ENCODE measurements at regions not wholly inside any gene's neighbourhood (a gene's known extent, or its start where the extent isn't known, plus 50 kb on each side); places are given as distances from the start of the nearest gene placed in this dataset.

DNA sequence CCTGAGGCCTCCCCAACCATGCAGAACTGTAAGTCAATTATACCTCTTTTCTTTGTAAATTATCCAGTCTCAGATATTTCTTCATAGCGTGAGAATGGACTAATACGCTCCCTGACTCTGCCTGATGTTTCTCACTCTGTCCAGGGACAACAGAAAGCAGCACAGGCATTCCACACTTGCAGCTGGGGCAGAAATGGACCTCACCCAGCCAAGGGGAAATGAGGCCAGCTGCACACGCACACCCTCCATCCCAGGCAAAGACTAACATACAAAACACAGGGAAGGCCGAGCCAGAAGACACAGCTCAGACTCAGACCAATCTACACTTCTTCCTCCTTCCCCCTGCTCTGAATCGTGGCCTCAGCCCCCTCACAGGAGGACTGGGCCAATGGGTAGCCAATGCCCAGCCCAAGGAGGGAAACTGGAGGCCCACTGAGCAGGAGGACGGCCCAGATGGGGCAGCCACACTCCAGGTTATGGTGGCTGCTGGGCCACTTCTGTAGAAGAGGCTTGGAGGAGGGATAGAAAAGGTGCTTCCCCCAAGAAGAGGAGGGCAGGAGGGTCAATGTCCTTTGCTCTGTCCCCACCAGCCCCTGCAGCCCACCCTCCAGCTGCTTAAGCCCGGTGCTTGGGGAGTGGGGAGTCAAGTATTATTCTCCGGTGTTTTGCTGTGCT is 228.4 kb downstream of the NPHP4 start:
- no peak for TF ChIP-seq CTCF (IDR thresholded peaks at IDR 0.05)
- ATAC-seq (no peak), DNase-seq (no peak)
- Histone ChIP-seq H3K4me1 (ENCODE audit: low read depth) (no peaks in the 10 kb centered on the region), H3K36me3 (ENCODE audit: low read depth) (no peaks in the 10 kb centered on the region), H3K4me3 (no peak overlapping the region), H3K9me3 (no peaks in the 10 kb centered on the region)
- intact Hi-C loops (cut with DNase I, micrococcal nuclease) = no loop called here

GRCh38 chr1:5758859-5759578 is 233.2 kb downstream of the NPHP4 start:
- Histone ChIP-seq H3K4me3 (no peak overlapping the region), H3K4me1 (ENCODE audit: low read depth) (no peaks in the 10 kb centered on the region), H3K9me3 (no peaks in the 10 kb centered on the region), H3K36me3 (ENCODE audit: low read depth) (no peaks in the 10 kb centered on the region)
- no peak for TF ChIP-seq CTCF (IDR thresholded peaks at IDR 0.05)
- intact Hi-C loops (cut with DNase I, micrococcal nuclease) = no loop called here
- ATAC-seq = no peak
- DNase-seq = no peak

- ATAC-seq = no peak
- no peaks in the 10 kb centered on the region for H3K36me3 ChIP-seq (ENCODE audit: low read depth)
- no peak overlapping the region for H3K4me3 ChIP-seq
- no peaks in the 10 kb centered on the region for H3K4me1 ChIP-seq (ENCODE audit: low read depth)
- no peak for TF ChIP-seq CTCF (IDR thresholded peaks at IDR 0.05)
- intact Hi-C loops (cut with DNase I, micrococcal nuclease) = no loop called here
- no peaks in the 10 kb centered on the region for H3K9me3 ChIP-seq
- DNase-seq = no peak
These were observed 234.0 kb downstream of the NPHP4 start for GRCh38 chr1:5758000-5758858.

- Histone ChIP-seq H3K4me3 (no peak overlapping the region), H3K9me3 (no peaks in the 10 kb centered on the region), H3K36me3 (ENCODE audit: low read depth) (no peaks in the 10 kb centered on the region), H3K4me1 (ENCODE audit: low read depth) (no peaks in the 10 kb centered on the region)
- intact Hi-C loops (cut with DNase I, micrococcal nuclease) = no loop called here
- no peak for TF ChIP-seq CTCF (IDR thresholded peaks at IDR 0.05)
- no peak for DNase-seq
- no peak for ATAC-seq
These were observed 234.9 kb downstream of the NPHP4 start for GRCh38 chr1:5757187-5757805.

DNA sequence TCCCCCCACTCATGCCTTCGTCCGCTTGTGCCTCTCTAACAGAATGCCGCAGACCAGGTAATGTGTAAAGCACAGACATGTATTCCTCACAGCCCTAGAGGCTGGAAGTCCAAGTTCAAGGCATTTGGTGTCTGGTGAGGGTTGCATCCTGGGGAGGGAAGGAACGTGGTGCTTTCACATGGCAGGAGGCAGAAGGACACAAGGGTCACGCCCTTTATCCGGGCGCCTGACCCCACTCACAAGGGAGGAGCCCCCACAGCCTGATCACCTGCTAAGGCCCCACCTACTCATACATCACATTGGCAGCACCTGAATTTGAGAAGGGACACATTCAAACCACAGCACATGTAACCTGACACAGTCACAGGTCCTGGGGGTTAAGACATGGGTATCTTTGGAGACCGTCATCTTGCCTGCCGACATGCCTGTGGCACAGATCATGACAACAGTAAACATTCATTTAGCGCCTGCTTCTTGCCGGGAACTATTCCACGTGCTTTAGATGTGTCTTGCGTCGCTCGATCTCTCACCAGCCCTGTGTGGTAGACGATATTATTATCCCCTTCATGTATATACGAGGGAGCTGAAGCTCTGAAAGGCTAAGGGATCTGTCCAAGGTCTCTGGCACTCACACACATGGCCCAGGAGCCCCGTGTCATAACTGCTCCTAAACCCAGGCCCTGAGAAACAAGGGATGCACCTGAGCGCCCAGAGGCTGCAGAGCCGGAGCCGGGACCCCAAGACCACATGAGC is 235.6 kb downstream of the NPHP4 start:
- H3K36me3 ChIP-seq (ENCODE audit: low read depth) = no peaks in the 10 kb centered on the region
- no peak for DNase-seq
- intact Hi-C loops (cut with DNase I, micrococcal nuclease) = no loop called here
- H3K4me1 ChIP-seq (ENCODE audit: low read depth) = no peaks in the 10 kb centered on the region
- no peak for ATAC-seq
- no peak overlapping the region for H3K4me3 ChIP-seq
- H3K9me3 ChIP-seq = no peaks in the 10 kb centered on the region
- no peak for TF ChIP-seq CTCF (IDR thresholded peaks at IDR 0.05)

All from mucosa of descending colon (tissue), 3 donors.